ENCODE measurements at regions not wholly inside any gene's neighbourhood (a gene's known extent, or its start where the extent isn't known, plus 50 kb on each side); places are given as distances from the start of the nearest gene placed in this dataset.

DNA sequence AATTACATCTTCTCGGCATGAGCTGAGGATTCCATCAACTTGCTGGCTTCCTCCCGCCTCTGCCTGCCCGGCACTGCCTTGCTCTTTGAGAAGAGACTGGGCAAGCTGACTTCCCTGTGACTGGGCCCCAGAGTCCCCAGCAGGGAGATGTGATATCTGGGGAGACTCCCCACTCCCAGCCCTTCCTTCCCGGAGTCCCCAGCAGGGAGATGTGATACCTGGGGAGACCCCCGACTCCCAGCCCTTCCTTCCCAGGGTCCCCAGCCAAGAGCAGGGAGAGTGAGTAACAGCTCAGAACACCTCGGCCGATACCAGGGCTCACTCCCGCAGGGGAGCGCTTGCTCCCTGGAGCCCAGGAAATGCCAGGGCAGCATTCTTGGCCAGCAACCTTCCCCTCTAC is 90.1 kb upstream of the NEURL1B start:
- TF ChIP-seq POLR2A (IDR thresholded peaks at IDR 0.05) (no peak), CTCF (IDR thresholded peaks at IDR 0.05) (no peak)
